Neural progenitor cell (in vitro differentiated cells): ENCODE measurements at regions not wholly inside any gene's neighbourhood (a gene's known extent, or its start where the extent isn't known, plus 50 kb on each side); places are given as distances from the start of the nearest gene placed in this dataset.

Experiments used
- CTCF ChIP-seq: fragments of 200-600 bp; sonication (generic); IDR thresholded peaks from 2 replicates; pipeline ENCODE4 v1.5.1; 2017; ENCODE audit warnings: antibody characterized with exemption, mild to moderate bottlenecking
- EZH2 ChIP-seq: fragments of 200-600 bp; sonication (generic); IDR thresholded peaks from 2 replicates; pipeline ENCODE4 v1.6.1; 2017; ENCODE audit warnings: antibody characterized with exemption, mild to moderate bottlenecking, moderate library complexity

- TF ChIP-seq CTCF (no peak), EZH2 (no peak)
Measured at GRCh38 chr3:36269274-36269673, 111.0 kb upstream of the STAC start.
